Colon (tissue), 2 donors: ENCODE measurements at regions not wholly inside any gene's neighbourhood (a gene's known extent, or its start where the extent isn't known, plus 50 kb on each side); places are given as distances from the start of the nearest gene placed in this dataset.

Source experiments
- FAIRE-seq: peaks from 2 replicates; lab custom pipeline; 2012; peaks lifted over from hg19 to GRCh38; lab: Jason Lieb, UNC
- donor health status: control.
- donor health status: control.

DNA sequence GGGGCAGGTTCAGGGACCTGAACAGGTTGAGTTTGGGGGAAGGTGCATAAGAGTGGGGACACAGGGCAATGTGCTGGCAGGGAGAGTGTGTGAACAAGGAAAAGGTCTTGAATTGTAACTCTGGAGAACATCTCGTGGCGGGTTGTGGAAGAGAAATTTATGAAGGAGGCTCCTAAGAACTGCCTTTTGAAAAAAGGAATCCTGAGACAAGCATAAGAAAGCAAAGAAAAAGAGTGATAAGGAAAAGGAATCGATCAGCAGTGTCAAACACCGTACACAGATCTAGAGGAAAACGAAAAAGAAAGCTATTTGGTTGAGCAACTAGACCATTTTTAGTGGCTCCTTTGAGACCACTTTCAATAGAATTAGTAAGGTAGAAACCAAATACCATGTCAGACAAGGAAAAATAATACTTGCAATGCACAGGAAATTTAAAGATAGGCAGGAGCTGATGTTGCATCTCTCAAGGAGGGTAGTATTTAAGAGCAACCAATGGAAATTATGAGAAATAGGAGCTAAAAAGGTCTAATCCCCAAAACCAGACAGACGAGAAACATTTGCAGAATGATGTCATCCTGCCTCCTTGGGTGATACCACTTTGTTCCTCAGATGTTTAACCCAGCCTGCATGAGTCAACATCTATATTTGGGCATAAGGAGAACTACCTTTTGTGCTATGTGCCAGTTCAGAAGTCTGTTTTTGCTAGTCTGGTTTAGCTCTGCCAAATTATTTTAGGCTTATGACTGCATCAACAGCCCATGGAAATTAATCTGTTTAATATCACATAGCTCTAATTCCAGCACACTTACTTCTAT lies 64.5 kb upstream of the STK38L start:
- no peak for FAIRE-seq

DNA sequence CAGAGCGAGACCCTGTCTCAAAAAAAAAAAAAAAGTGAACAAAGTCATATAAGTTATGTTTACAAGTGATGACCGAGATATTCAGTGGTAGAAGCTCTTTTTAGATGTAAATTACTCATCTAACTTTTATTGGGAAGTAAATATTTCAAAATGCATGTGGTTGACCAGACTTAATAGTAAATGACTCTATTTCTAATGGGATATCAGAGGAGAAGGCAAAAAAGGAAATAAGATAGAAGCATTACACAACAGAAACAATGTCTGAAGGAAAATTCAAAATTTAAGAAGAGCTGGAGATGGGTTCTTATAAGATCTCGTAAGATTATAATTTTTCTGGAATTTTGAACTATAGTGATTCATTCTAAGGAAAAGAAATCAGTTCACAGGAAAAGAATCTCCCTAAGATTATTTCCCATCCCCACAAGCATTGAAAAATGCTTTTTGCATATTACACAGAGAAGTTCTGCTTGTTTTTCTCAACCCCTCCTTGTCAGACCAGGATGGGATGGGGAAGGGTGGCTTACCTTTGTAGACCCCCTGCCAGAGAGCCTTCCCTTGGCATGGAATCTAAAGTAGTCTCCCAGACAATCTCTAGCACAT lies 63.1 kb upstream of the STK38L start:
- no peak for FAIRE-seq

DNA sequence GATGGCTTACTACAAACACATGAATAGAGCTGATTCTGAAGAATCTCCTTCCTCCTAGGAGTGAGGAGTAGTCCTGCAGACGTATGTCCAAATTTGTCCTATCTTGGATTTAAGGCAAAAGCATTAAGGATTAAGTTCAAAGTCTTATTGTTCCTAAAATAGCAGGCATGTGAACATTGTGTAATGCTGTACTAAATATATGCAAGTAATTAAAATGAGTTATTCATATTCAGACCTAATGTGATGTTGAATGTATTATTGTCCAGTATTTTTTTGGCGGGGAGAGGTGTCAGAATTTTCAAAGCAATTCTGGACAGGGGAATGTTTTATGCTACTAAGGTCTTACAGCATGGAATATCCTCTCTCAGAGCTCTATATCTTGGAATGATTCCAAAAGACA lies 60.7 kb upstream of the STK38L start:
- FAIRE-seq = no peak

DNA sequence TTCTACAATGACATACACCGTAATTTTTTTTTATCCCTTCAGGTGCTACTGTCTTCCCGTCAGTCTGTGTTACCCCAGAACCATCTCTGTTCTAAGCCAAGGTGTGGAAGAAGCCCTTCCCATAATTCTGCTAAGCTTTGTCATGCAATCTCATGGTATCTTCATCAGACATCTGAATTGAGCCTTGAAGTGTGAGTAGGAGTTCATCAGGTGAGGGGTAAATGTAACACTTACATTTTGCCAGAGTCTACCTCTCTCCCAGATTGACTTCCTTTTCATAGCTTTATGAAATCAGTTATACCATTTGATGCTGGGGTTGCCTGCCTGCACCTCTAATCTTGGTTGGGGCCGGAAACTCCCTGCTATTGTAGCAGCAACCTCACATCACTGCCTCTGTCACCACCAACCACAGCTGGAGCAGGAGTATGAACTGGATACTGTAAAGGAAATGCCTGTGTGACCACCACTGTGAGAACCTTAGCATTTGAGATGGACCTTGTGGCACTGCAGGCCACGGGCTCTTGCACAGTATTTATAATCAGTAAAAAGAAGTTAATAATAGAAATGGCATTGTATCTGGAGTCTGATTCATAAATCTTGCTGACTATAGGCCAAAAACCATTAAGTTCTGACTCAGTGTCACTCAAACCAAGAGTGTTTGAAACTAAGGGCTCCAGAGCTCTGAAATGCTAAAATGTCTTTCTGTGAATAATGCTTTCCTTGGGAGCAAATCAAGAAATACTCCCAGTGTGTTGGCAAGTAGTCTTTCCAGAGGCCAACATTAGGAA lies 58.7 kb upstream of the STK38L start:
- no peak for FAIRE-seq

DNA sequence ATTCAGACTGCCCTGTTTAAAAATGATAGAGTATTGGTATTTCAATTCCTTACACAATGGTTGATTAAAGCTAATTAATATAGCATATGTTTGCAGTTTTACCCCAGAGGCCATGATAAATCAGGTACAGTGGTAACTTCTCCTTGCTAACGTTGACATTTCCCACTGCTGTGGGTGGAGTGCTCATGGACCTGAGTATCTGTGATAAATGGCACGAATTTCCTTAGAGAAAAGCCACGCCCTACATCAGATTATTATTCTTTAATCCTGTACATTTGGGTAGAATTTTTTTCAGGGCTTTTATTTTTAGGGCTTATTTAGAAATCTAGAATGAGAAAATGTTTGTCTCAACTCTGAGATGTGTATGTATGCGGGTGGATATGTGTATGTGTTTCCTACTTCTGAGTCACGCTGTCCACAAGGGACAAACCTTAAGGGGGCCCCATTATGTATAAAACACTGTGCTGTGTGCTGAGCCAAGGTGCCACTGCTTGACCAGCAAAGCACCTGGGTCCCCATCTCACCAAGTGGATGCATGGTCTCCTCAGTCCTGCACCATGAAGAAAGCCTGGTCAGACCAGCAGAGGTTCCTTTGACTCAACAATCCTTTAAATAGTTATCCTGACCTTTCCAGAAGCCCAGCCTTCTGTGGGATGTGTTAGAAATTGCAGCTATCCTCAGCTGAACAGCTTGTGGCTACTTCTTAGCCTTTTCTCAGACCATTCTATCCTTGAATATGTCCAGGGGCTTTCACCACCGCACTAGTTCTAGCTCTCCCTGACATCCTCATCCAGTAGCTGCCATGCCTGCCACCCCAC lies 57.9 kb upstream of the STK38L start:
- FAIRE-seq = no peak

DNA sequence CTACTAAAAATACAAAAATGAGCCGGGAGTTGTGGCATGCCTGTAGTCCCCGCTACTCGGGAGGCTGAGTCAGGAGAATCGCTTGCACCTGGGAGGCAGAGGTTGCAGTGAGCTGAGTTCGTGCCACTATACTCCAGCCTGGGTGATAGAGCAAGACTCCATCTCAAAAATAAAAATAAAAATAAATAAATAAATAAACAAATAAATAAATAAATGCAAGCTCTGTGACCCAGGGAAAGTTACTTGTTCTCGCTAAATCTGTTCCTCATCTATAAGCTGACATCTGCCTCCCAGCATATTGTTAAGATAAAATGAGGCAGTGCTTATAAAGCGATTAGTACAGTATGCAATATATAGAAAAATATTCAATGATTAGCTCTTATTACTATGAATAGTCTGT lies 56.4 kb upstream of the STK38L start:
- FAIRE-seq = no peak

DNA sequence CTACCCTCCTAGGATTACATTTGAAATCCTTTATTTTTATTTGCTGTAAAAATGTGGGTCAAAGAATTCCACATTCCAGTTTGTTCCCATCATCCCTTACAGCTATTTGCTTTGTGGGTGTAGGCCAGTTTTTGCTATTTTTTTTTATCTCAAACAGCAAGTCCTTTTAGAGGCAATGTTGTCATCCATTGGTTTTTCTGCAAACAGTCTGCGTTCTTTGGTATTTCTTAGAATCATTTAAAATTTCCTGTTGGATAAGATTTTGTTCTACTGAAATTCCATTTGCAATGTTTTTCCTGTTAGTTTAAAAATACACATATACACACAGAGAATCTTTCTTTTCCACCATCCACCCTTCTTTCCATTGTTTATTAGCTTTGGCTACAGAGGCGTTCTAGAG lies 53.3 kb upstream of the STK38L start:
- no peak for FAIRE-seq

DNA sequence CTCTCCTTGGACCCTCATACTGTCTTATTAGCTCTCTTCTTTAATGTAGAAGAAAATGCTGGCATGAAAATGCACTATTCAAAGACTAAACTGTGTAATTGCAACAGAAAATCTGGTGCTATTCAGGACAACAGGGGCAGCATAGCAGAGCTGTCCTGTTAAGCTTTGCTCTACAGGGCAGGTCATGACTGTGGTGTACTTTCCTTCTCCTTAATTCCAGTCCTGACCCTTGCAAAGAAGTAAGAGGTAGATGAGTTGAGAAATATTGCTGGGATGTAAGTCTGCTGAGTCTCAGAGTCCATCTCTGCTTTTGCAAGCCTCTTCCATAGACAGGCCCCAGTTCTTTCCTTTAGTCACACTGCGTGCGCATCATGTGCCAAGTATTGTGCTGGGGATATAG lies 52.6 kb upstream of the STK38L start:
- FAIRE-seq = no peak

DNA sequence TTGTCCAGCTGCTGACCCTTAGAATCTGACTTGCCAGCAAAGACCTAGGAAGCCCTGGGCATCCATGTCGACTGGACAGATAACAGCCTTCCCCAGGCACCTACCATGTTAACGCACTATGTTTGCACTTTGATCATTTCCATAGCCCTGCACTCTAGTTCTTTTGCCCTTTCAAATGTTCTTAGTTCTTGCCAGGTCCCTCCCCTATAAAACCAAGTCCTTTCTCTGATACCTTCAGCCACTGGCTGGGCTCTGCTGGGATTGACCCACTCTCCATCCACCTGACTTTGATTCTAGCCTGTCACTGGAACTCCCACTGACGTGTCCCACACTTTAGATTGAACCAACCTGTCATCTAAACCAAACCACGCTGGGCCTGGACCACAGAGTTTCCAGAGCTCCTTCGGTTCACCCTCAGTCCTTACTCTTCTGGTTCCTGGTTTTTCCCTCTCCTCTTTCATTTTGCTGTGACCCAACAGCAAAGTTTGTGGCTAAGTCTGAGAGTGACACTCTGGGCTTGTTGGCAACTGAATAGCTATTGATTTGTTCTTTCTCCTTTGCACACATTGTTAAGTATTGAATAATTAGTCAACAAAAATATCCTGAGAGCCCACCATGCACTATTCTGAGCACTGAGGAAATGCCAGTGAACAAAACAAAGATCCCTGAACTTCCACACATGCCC lies 51.8 kb upstream of the STK38L start:
- no peak for FAIRE-seq

DNA sequence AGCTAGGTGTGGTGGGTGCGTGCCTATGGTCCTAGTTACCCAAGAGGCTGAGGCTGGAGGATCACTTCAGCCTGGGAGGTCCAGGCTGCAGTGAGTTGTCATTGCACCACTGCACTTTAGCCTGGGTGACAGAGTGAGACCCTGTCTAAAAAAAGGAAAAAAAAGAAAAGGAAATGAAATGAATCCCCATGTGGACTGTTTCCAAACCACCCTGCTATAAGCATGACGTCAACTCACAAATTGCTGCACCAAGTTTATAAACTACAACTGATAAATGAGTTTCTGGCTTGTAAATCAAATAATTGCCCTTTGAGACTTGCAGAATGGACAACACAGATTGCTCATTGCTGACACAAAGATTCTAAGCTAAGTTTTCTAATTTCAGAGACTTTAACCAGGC lies 51.0 kb upstream of the STK38L start:
- no peak for FAIRE-seq

DNA sequence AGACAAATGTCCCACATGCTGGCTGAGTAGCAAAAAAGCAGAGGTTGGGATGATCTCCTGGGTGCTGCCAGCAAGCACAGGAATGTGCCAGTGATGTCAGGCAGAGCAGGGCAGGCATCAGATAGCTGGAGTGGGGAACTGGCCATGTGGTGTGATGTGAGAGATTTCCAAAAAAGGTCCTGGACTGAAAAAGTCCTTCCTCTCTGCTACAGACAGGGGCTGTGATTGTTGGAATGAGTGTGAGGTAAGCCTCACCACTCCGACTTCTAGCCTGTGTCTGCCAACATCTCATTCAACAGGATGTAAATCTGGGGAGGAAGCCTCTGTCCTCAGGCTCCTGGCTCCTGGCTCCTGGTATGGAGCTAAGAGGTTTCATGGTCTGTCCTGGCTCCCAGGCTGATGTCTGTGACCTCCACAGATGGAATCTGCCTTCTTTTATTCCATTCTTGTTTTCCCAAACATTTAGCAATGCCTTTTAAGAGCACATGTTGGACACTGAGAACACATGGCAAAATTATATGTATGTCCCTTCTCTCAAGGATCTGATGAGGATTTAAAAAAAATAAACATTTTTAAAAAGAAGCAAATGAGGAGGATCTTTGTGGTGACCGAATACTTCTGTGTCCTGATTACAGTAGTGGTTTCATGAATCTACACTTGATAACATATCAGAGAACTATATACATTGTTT lies 50.1 kb upstream of the STK38L start:
- no peak for FAIRE-seq
